ENCODE measurements at regions not wholly inside any gene's neighbourhood (a gene's known extent, or its start where the extent isn't known, plus 50 kb on each side); places are given as distances from the start of the nearest gene placed in this dataset.
A peak's percentile ranks its signal among the peaks of the same experiment; 100 is the strongest.

DNA sequence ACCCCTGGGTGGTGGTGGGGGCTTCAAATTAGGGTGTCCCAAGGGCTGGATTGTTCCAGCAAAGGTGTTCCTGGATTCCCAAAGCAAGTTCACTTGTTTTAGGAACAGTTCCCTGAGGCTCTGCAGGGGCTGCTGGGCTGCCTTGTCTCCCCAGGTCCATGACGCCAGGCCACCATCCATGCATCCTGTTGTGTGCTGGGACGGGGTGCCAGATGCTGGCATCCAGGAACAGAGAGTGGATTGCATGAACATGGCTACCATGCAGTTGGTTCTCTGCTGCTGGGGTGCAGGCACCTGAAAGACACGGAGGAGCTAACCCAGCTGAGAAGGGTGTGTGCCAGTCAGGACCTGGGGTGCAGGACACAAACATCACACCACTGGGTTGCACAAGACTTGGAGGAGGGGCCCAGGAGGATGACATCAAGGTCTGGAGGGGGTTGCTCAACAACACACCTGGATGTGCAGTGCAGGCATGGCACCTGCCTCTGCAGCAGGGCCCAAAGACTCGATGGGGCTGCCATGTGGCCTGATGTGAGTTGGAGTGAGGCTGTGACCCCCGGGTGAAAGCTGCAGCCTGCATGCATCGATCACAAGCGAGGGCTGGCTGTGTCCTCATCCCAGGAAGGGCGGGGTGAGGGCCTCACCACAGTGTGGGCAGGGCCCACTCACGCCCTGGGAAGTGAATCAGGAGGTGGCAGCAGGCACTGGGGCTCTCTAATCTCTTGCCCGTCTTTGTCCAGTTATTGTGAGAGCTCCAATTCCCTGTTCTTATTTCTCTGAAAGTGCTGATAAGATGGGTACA is 74.0 kb upstream of the CLDN5 start:
- TF ChIP-seq CEBPB (IDR thresholded peaks at IDR 0.05) (peak; percentile 77), EGR1 (IDR thresholded peaks at IDR 0.05) (no peak)

DNA sequence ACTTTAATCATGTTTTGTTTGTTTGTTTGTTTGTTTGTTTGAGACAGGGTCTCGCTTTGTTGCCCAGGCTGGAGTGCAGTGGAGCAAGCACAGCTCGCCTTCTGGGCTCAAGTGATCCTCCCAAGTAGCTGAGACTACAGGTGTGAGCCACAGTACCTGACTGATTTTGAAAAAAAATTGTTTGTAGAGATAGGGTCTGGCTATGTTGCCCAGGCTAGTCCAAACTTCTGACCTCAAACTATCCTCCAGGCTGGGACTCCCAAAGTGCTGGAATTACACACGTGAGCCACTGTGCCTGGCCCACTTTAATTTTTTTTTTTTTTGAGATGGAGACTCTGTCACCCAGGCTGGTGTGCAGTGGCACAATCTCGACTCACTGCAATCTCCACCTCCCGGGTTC is 74.8 kb upstream of the CLDN5 start:
- no peak for TF ChIP-seq ZBTB7A (IDR thresholded peaks at IDR 0.05; ENCODE audit: low read depth)
- no peak for TF ChIP-seq TAF1 (IDR thresholded peaks at IDR 0.05; ENCODE audit: low read depth)
- TF ChIP-seq TEAD4 (IDR thresholded peaks at IDR 0.05) = no peak
- no peak for TF ChIP-seq FOXM1 (IDR thresholded peaks at IDR 0.05; ENCODE audit: borderline replicate concordance, low read depth)
- TF ChIP-seq CREB1 (IDR thresholded peaks at IDR 0.05; ENCODE audit: low read depth) = no peak
- TF ChIP-seq, protein P1, sequence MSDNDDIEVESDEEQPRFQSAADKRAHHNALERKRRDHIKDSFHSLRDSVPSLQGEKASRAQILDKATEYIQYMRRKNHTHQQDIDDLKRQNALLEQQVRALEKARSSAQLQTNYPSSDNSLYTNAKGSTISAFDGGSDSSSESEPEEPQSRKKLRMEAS (IDR thresholded peaks at IDR 0.05) = no peak
- no peak for TF ChIP-seq EP300 (IDR thresholded peaks at IDR 0.05; ENCODE audit: borderline replicate concordance)
- TF ChIP-seq YY1 (IDR thresholded peaks at IDR 0.05; ENCODE audit: low read depth) = no peak
- TF ChIP-seq EGR1 (IDR thresholded peaks at IDR 0.05) = no peak
- no peak for TF ChIP-seq NFIC (IDR thresholded peaks at IDR 0.05)
- no peak for TF ChIP-seq RAD21 (IDR thresholded peaks at IDR 0.05; ENCODE audit: low read depth)
- no peak for TF ChIP-seq CEBPB (IDR thresholded peaks at IDR 0.05)

DNA sequence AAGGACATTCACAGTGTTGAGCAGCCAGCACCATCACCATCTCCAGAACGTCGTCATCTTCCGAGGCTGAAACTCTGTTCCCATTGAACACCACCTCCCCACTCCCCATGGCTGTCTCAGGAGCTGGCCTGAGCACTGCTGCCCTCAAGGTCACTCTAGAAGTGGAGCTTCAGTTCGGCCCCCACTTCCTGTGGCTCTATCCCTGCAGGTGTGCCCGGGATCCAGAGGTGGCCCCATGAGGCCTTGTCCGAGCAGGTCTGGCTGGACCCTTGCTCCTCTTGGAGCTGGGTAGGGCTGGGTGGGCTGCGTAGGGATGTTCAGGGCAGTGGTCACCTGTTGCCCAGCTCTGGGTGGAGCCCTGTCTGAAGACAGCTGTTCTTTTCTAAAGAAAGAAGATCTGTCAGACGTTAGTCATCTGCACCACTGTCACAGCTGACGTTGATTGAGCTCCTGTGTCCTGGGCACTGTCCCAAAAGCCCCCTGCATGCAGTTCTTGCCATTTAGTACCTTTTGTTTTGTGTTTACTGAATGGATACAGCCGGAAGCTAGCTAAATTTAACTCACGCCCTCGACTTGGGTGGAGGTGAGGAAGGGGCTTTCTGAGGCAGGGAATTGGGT is 75.5 kb upstream of the CLDN5 start:
- TF ChIP-seq, protein P2, sequence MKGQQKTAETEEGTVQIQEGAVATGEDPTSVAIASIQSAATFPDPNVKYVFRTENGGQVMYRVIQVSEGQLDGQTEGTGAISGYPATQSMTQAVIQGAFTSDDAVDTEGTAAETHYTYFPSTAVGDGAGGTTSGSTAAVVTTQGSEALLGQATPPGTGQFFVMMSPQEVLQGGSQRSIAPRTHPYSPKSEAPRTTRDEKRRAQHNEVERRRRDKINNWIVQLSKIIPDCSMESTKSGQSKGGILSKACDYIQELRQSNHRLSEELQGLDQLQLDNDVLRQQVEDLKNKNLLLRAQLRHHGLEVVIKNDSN (IDR thresholded peaks at IDR 0.05) = no peak
- TF ChIP-seq NFIC (IDR thresholded peaks at IDR 0.05) = no peak
- TF ChIP-seq EGR1 (IDR thresholded peaks at IDR 0.05) = no peak
- TF ChIP-seq CEBPB (IDR thresholded peaks at IDR 0.05) = no peak
- no peak for TF ChIP-seq TCF12 (IDR thresholded peaks at IDR 0.05; ENCODE audit: low read depth)
- TF ChIP-seq, protein P3, sequence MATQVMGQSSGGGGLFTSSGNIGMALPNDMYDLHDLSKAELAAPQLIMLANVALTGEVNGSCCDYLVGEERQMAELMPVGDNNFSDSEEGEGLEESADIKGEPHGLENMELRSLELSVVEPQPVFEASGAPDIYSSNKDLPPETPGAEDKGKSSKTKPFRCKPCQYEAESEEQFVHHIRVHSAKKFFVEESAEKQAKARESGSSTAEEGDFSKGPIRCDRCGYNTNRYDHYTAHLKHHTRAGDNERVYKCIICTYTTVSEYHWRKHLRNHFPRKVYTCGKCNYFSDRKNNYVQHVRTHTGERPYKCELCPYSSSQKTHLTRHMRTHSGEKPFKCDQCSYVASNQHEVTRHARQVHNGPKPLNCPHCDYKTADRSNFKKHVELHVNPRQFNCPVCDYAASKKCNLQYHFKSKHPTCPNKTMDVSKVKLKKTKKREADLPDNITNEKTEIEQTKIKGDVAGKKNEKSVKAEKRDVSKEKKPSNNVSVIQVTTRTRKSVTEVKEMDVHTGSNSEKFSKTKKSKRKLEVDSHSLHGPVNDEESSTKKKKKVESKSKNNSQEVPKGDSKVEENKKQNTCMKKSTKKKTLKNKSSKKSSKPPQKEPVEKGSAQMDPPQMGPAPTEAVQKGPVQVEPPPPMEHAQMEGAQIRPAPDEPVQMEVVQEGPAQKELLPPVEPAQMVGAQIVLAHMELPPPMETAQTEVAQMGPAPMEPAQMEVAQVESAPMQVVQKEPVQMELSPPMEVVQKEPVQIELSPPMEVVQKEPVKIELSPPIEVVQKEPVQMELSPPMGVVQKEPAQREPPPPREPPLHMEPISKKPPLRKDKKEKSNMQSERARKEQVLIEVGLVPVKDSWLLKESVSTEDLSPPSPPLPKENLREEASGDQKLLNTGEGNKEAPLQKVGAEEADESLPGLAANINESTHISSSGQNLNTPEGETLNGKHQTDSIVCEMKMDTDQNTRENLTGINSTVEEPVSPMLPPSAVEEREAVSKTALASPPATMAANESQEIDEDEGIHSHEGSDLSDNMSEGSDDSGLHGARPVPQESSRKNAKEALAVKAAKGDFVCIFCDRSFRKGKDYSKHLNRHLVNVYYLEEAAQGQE (IDR thresholded peaks at IDR 0.05; ENCODE audit: low read depth) = no peak
- no peak for TF ChIP-seq TEAD4 (IDR thresholded peaks at IDR 0.05)
- TF ChIP-seq, protein P1 (IDR thresholded peaks at IDR 0.05) = no peak
- no peak for TF ChIP-seq CREB1 (IDR thresholded peaks at IDR 0.05; ENCODE audit: low read depth)
- no peak for TF ChIP-seq YY1 (IDR thresholded peaks at IDR 0.05; ENCODE audit: low read depth)
- no peak for TF ChIP-seq EP300 (IDR thresholded peaks at IDR 0.05; ENCODE audit: borderline replicate concordance)
- no peak for TF ChIP-seq TAF1 (IDR thresholded peaks at IDR 0.05; ENCODE audit: low read depth)
- TF ChIP-seq ZBTB7A (IDR thresholded peaks at IDR 0.05; ENCODE audit: low read depth) = no peak
- no peak for TF ChIP-seq FOXM1 (IDR thresholded peaks at IDR 0.05; ENCODE audit: borderline replicate concordance, low read depth)
- no peak for TF ChIP-seq RAD21 (IDR thresholded peaks at IDR 0.05; ENCODE audit: low read depth)

DNA sequence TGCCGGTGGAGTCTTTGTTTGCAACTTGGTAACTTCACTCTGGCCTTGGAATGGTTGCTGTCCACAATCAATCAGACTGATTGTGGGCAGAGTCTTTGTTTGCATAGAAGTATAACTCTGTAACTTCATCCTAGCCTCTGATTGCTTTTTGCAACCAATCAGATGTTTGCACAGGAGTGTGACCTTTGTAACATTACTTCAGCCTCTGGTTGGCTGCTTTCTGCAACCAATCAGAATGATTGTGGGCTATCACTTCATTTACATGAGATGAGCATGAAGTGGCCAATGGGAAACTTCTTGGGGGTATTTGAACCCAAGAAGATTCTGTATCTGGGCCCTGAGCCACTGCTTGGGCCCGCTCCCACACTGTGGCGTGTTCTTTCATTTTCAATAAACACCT is 79.6 kb upstream of the CLDN5 start:
- TF ChIP-seq ZBTB7A (IDR thresholded peaks at IDR 0.05; ENCODE audit: low read depth) = no peak
- no peak for TF ChIP-seq CREB1 (IDR thresholded peaks at IDR 0.05; ENCODE audit: low read depth)
- no peak for TF ChIP-seq TEAD4 (IDR thresholded peaks at IDR 0.05)
- TF ChIP-seq EP300 (IDR thresholded peaks at IDR 0.05; ENCODE audit: borderline replicate concordance) = no peak
- TF ChIP-seq CEBPB (IDR thresholded peaks at IDR 0.05) = no peak
- TF ChIP-seq TCF12 (IDR thresholded peaks at IDR 0.05; ENCODE audit: low read depth) = no peak
- TF ChIP-seq TAF1 (IDR thresholded peaks at IDR 0.05; ENCODE audit: low read depth) = no peak
- TF ChIP-seq FOXM1 (IDR thresholded peaks at IDR 0.05; ENCODE audit: borderline replicate concordance, low read depth) = no peak
- no peak for TF ChIP-seq YY1 (IDR thresholded peaks at IDR 0.05; ENCODE audit: low read depth)
- TF ChIP-seq, protein P1 (IDR thresholded peaks at IDR 0.05) = no peak
- no peak for TF ChIP-seq NFIC (IDR thresholded peaks at IDR 0.05)
- no peak for TF ChIP-seq EGR1 (IDR thresholded peaks at IDR 0.05)
- no peak for TF ChIP-seq RAD21 (IDR thresholded peaks at IDR 0.05; ENCODE audit: low read depth)
- TF ChIP-seq, protein P2 (IDR thresholded peaks at IDR 0.05) = no peak
- TF ChIP-seq, protein P3 (IDR thresholded peaks at IDR 0.05; ENCODE audit: low read depth) = no peak

DNA sequence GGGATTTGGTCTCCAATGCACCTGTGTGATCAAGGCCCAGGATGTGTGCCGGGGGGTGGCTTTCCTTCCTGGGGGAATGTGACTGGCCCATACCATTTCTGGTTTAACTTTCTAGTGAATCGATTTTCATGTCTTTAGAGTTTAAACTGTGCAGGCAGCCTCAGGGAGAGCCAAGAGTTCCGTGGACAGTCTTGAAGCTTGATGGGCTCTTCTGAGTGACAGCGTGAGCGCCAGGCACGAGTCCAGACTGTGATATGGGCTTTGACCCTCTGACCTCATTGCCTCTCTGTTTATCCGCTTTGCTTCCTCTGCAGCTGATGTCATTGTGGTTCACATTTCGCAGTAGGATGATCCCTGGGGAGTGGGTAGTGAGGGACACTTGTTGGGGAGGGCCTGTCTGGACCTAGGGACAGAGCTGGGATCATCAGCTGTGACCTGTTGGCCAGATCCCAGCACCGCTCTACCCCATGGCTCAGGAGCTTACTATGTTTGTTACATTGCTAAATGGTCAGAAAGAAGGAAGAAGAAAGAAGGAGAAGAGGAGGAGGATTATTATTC is 80.6 kb upstream of the CLDN5 start:
- no peak for TF ChIP-seq ZBTB7A (IDR thresholded peaks at IDR 0.05; ENCODE audit: low read depth)
- TF ChIP-seq, protein P1 (IDR thresholded peaks at IDR 0.05) = no peak
- TF ChIP-seq TAF1 (IDR thresholded peaks at IDR 0.05; ENCODE audit: low read depth) = no peak
- no peak for TF ChIP-seq CEBPB (IDR thresholded peaks at IDR 0.05)
- TF ChIP-seq FOXM1 (IDR thresholded peaks at IDR 0.05; ENCODE audit: borderline replicate concordance, low read depth) = no peak
- no peak for TF ChIP-seq TEAD4 (IDR thresholded peaks at IDR 0.05)
- no peak for TF ChIP-seq EGR1 (IDR thresholded peaks at IDR 0.05)
- TF ChIP-seq NFIC (IDR thresholded peaks at IDR 0.05) = no peak
- TF ChIP-seq, protein P3 (IDR thresholded peaks at IDR 0.05; ENCODE audit: low read depth) = no peak
- TF ChIP-seq YY1 (IDR thresholded peaks at IDR 0.05; ENCODE audit: low read depth) = no peak
- no peak for TF ChIP-seq RAD21 (IDR thresholded peaks at IDR 0.05; ENCODE audit: low read depth)
- TF ChIP-seq CREB1 (IDR thresholded peaks at IDR 0.05; ENCODE audit: low read depth) = no peak
- TF ChIP-seq TCF12 (IDR thresholded peaks at IDR 0.05; ENCODE audit: low read depth) = no peak
- no peak for TF ChIP-seq EP300 (IDR thresholded peaks at IDR 0.05; ENCODE audit: borderline replicate concordance)
- TF ChIP-seq, protein P2 (IDR thresholded peaks at IDR 0.05) = no peak
